Hepatocyte (in vitro differentiated cells): ENCODE measurements at regions not wholly inside any gene's neighbourhood (a gene's known extent, or its start where the extent isn't known, plus 50 kb on each side); places are given as distances from the start of the nearest gene placed in this dataset.

Source experiments
- EZH2 ChIP-seq: fragments of 200-600 bp; sonication (generic); IDR thresholded peaks from 2 replicates; pipeline ENCODE4 v1.6.1; 2016; ENCODE audit warnings: antibody characterized with exemption, mild to moderate bottlenecking, borderline replicate concordance
- TF ChIP-seq, protein P1 (sequence below): fragments of 200-600 bp; sonication (generic); IDR thresholded peaks from 2 replicates; pipeline ENCODE4 v1.5.1; 2016; ENCODE audit warnings: antibody characterized with exemption, mild to moderate bottlenecking; ENCODE audit not compliant: poor library complexity

DNA sequence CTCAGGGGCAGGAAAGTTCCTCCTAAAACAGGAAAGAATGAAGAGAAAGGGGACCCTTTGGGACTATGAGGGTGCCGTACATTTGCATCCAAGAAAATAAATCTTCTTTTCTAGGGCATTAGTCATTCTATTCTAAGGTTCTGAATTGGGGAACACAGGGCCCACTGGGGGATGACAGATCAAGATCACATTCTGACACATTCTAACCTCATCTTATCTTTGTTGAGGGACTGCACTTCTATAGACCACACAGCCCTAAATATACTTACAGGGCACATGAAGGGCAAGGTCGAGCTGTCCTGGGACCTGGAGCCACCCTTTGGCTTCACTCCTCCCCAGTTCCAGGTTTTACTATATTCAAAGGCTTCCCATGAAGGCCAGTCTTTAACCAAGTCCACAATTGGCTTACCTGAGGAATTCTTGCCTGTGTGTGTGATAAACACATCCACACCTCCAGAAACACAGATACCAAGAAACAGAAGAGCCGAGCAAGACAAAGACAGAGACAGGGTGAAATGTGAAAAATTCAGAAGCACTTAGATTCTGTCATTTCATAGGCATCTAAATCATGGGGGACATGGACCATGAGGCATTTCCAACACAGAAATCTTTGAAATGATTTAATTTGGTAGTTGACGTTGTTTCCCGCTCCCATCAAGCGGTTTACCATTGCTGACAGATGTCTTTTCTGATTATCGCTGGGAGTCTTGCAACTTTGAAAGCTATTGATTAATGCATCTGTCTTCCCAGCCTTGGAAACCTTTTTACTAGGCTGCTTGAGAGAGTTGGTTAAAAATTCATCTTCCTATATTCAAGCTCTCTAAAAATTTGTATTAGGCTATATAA, 75.8 kb downstream of the CCDC71L start:
- TF ChIP-seq, protein P1, sequence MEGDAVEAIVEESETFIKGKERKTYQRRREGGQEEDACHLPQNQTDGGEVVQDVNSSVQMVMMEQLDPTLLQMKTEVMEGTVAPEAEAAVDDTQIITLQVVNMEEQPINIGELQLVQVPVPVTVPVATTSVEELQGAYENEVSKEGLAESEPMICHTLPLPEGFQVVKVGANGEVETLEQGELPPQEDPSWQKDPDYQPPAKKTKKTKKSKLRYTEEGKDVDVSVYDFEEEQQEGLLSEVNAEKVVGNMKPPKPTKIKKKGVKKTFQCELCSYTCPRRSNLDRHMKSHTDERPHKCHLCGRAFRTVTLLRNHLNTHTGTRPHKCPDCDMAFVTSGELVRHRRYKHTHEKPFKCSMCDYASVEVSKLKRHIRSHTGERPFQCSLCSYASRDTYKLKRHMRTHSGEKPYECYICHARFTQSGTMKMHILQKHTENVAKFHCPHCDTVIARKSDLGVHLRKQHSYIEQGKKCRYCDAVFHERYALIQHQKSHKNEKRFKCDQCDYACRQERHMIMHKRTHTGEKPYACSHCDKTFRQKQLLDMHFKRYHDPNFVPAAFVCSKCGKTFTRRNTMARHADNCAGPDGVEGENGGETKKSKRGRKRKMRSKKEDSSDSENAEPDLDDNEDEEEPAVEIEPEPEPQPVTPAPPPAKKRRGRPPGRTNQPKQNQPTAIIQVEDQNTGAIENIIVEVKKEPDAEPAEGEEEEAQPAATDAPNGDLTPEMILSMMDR = no peak
- TF ChIP-seq EZH2 = no peak
